Mesothelial cell of epicardium (in vitro differentiated cells): ENCODE measurements at regions not wholly inside any gene's neighbourhood (a gene's known extent, or its start where the extent isn't known, plus 50 kb on each side); places are given as distances from the start of the nearest gene placed in this dataset.

ENCODE experiments used
- DNase-seq, 2 experiments: peaks; one replicate each; pipeline ENCODE4 v3.0.0; 2021; ENCODE audit warnings: low spot score in 2 of 2; ENCODE audit not compliant: unreplicated experiment in 2 of 2
- H3K27ac Mint-ChIP-seq: 2 replicates; pipeline ENCODE4 v1.8.0; 2021; ENCODE audit warnings: mixed read lengths
- H3K27me3 Mint-ChIP-seq: 2 replicates; pipeline ENCODE4 v1.8.0; 2021; ENCODE audit warnings: low read depth, mixed read lengths
- H3K36me3 Mint-ChIP-seq: 2 replicates; pipeline ENCODE4 v1.8.0; 2021; ENCODE audit warnings: mixed read lengths
- H3K4me1 Mint-ChIP-seq: 2 replicates; pipeline ENCODE4 v1.8.0; 2021; ENCODE audit warnings: mixed read lengths
- H3K4me3 Mint-ChIP-seq: 2 replicates; pipeline ENCODE4 v1.8.0; 2021; ENCODE audit warnings: mild to moderate bottlenecking, moderate library complexity, mixed read lengths
- H3K9me3 Mint-ChIP-seq: 2 replicates; pipeline ENCODE4 v1.8.0; 2021; ENCODE audit warnings: mixed read lengths
- CTCF ChIP-seq: fragments of 200-600 bp; sonication (generic); IDR thresholded peaks from one replicate; pipeline ENCODE4 v1.5.0; 2021; ENCODE audit warnings: antibody characterized with exemption; ENCODE audit not compliant: unreplicated experiment

GRCh38 chr20:11027224-11027623 lies 353.4 kb upstream of the JAG1 start:
- Mint-ChIP-seq H3K27me3 (no peaks in the 10 kb centered on the region), H3K9me3 (peaks cover 19% of the 10 kb centered on the region), H3K27ac (no peak overlapping the region), H3K4me3 (no peak overlapping the region), H3K36me3 (no peaks in the 10 kb centered on the region), H3K4me1 (peaks cover 9% of the 10 kb centered on the region)
- no peak for TF ChIP-seq CTCF
- no peak for DNase-seq

DNA sequence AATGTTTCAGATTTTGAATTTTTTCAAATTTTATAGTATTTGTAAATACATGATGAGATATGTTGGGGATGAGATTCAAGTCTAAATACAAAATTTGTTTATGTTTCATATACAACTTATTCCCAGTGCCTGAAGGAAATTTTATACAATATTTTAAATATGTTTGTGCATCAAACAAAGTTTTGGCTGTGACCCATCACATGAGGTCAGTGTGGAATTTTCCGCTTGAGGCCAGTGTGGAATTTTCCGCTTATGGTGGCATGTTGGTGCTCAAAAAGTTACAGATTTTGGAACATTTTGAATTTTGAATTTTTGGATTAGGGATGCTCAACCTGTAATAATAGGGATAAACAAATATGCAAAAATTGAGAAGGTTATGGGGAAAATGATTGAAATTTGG lies 356.6 kb upstream of the JAG1 start:
- no peaks in the 10 kb centered on the region for H3K36me3 Mint-ChIP-seq

DNA sequence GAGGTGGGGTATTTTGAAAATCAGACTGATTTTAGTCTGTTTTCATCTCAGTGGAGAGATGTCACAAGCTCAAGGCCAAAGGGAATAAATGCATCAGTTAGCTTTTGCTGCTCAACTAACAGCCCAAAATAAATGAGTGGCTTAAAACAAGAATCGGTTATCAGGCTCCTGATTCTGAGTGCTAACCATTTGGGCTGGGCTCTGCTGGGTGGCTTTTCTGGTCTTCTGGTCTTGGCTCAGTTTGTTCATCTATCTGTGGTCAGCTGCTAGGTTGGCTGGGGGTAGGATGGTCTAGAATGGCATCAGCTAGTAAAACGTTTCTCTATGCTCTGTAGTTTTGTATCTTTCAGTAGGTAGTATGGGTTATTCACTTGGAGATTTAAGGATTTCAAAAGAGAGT lies 357.5 kb upstream of the JAG1 start:
- no peaks in the 10 kb centered on the region for H3K36me3 Mint-ChIP-seq
- H3K27me3 Mint-ChIP-seq, result no peaks in the 10 kb centered on the region
- no peak for TF ChIP-seq CTCF
- H3K4me3 Mint-ChIP-seq, result no peak overlapping the region
- no peak for DNase-seq
- H3K9me3 Mint-ChIP-seq, result peaks cover 19% of the 10 kb centered on the region
- H3K27ac Mint-ChIP-seq, result no peak overlapping the region
- peaks cover 15% of the 10 kb centered on the region for H3K4me1 Mint-ChIP-seq

More for the DNA sequence above, 356.6 kb upstream of the JAG1 start:
- Mint-ChIP-seq H3K27me3 (no peaks in the 10 kb centered on the region), H3K4me1 (peaks cover 15% of the 10 kb centered on the region), H3K4me3 (no peak overlapping the region), H3K27ac (no peak overlapping the region), H3K9me3 (peaks cover 24% of the 10 kb centered on the region)
- no peak for TF ChIP-seq CTCF
- DNase-seq, result no peak

- H3K27me3 Mint-ChIP-seq, result peaks cover 1% of the 10 kb centered on the region
- H3K27ac Mint-ChIP-seq, result no peak overlapping the region
- H3K9me3 Mint-ChIP-seq, result peaks cover 19% of the 10 kb centered on the region
- no peak for DNase-seq
- H3K36me3 Mint-ChIP-seq, result no peaks in the 10 kb centered on the region
- no peak overlapping the region for H3K4me3 Mint-ChIP-seq
- no peak for TF ChIP-seq CTCF
- H3K4me1 Mint-ChIP-seq, result peaks cover 10% of the 10 kb centered on the region
Measured at GRCh38 chr20:11032611-11033010, 358.8 kb upstream of the JAG1 start.

DNA sequence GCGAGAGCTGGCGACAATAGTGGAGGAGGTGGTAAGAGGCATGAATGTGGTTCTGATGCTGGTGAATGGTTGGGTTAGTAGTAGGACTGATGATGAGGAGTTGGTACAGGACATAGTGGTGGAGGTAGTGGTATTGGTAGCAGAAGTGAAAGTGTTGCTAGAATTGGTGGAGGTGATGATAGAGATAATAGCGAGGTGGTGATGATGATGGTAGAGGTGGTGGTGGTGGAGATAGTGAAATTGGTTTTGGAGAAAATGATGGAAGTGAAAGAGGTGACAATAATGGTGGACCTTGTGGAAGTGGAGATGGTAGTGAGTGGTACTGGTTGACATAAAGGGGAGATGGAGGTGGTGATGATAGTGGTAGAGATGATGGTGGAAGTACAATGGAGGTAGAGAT lies 360.2 kb upstream of the JAG1 start:
- TF ChIP-seq CTCF, result no peak

GRCh38 chr20:11035211-11035610 lies 361.4 kb upstream of the JAG1 start:
- TF ChIP-seq CTCF, result no peak
- Mint-ChIP-seq H3K4me1 (peaks cover 7% of the 10 kb centered on the region), H3K36me3 (no peaks in the 10 kb centered on the region), H3K27ac (no peak overlapping the region), H3K9me3 (peaks cover 19% of the 10 kb centered on the region), H3K27me3 (peaks cover 1% of the 10 kb centered on the region), H3K4me3 (no peak overlapping the region)
- no peak for DNase-seq

More for the DNA sequence above, 360.2 kb upstream of the JAG1 start:
- DNase-seq, result no peak
- peaks cover 1% of the 10 kb centered on the region for H3K27me3 Mint-ChIP-seq
- H3K4me3 Mint-ChIP-seq, result no peak overlapping the region
- peaks cover 7% of the 10 kb centered on the region for H3K4me1 Mint-ChIP-seq
- H3K36me3 Mint-ChIP-seq, result no peaks in the 10 kb centered on the region
- H3K27ac Mint-ChIP-seq, result no peak overlapping the region
- H3K9me3 Mint-ChIP-seq, result peaks cover 19% of the 10 kb centered on the region
